ENCODE measurements at regions not wholly inside any gene's neighbourhood (a gene's known extent, or its start where the extent isn't known, plus 50 kb on each side); places are given as distances from the start of the nearest gene placed in this dataset.

DNA sequence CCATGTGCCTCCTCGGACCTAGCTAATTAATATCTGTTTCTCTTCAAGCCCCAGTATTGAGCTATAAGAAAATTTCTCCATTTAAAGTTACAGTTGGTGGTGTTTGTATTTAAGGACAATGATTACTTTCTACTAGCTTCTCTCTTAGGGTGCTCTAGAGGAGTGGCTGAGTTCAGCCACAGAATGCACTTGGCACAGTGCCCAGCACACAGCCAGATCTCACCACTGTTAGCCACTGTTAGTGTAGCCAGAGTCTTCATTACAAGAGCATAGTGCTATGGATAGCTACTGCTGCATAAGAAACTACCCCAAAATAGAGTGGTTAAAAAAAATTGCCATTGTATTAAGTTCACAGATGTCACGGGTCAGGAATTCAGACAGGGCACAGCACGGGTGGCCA is 421.3 kb downstream of the BCOR start:
- no peak overlapping the region for H3K27ac ChIP-seq
- intact Hi-C loops (cut with DNase I; ENCODE audit: low total_unique reads) = no loop called here
- no peaks in the 10 kb centered on the region for H3K36me3 ChIP-seq
- no peaks in the 10 kb centered on the region for H3K4me1 ChIP-seq
- peaks cover 0 to 12% of the 10 kb centered on the region in 2 donors for H3K9me3 ChIP-seq
- H3K4me3 ChIP-seq = no peak overlapping the region
- peaks cover 0 to 53% of the 10 kb centered on the region in 2 donors for H3K27me3 ChIP-seq
- DNase-seq (ENCODE audit: low spot score in 2 of 2) = no peak
- TF ChIP-seq POLR2AphosphoS5 (IDR thresholded peaks at IDR 0.05) = no peak
- no peak for TF ChIP-seq POLR2A (IDR thresholded peaks at IDR 0.05)
- TF ChIP-seq CTCF (IDR thresholded peaks at IDR 0.05) = no peak

DNA sequence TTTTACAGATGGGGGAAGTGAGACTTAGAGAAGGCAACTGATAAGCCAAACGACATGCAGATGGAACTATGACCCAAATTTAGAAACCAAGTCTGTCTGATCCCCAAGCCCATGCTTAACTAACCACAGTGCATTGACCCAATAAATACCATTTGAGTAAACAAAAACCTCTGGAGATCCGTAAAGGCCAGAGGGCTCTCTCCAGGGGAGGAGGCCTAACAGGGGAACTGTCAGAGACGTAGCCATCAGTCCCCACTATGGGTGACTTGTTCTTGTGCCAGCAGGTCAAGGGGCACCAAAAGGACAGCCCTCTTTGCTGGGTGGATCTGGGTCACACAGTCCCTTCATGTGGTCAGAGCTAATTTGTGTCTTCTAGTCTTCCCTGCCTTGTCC is 420.2 kb downstream of the BCOR start:
- H3K36me3 ChIP-seq = no peaks in the 10 kb centered on the region
- TF ChIP-seq POLR2AphosphoS5 (IDR thresholded peaks at IDR 0.05) (no peak), CTCF (IDR thresholded peaks at IDR 0.05) (no peak), POLR2A (IDR thresholded peaks at IDR 0.05) (no peak)
- no peak overlapping the region for H3K4me3 ChIP-seq
- no peak overlapping the region for H3K27ac ChIP-seq
- intact Hi-C loops (cut with DNase I; ENCODE audit: low total_unique reads) = no loop called here
- H3K27me3 ChIP-seq = peaks cover 0 to 47% of the 10 kb centered on the region in 2 donors
- H3K4me1 ChIP-seq = no peaks in the 10 kb centered on the region
- DNase-seq (ENCODE audit: low spot score in 2 of 2) = no peak
- H3K9me3 ChIP-seq = peaks cover 0 to 12% of the 10 kb centered on the region in 2 donors

DNA sequence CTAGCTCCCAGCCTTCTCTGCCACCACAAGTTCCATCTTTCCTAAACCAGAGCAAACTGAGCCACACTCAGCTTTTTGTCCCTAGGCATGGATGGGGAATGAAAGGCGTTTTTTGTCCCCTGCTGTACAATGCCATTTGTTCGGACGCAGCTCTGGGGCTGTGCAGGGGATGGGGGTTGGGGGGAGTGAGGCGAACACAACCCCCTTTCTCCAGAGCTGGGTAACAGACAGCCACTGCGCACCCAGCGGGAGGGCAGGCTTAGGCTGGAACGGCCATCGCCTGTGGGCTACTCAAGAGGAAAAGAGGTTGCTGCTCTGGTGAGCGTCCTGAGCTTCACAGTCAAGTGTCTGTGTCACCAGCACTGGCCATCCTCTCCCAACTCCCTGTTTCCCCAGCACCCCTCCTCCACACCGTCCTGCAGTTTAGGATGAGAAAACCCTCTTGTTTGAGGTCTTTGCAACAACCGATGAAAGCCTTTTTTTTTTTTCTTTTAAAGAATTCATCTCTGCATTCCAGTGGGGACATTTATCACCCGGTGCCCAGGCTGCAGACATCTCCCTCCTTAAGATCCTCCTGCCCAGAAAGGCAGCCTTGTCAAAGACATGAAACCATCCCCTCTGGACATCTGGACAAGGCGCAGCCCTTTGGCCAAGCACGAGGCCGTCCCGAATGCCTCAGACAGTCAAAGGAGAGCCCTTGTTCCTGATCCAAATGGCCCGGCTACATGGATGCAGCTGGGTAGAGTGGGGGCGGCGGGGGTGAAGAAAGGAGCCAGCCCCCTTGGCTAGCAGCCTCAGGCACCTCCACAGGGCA is 419.6 kb downstream of the BCOR start:
- peaks cover 0 to 12% of the 10 kb centered on the region in 2 donors for H3K9me3 ChIP-seq
- no peaks in the 10 kb centered on the region for H3K4me1 ChIP-seq
- H3K27ac ChIP-seq = no peak overlapping the region
- no peak for TF ChIP-seq POLR2A (IDR thresholded peaks at IDR 0.05)
- no peak for TF ChIP-seq CTCF (IDR thresholded peaks at IDR 0.05)
- no peak for TF ChIP-seq POLR2AphosphoS5 (IDR thresholded peaks at IDR 0.05)
- DNase-seq (ENCODE audit: low spot score in 2 of 2) = no peak
- no peak overlapping the region for H3K4me3 ChIP-seq
- H3K36me3 ChIP-seq = no peaks in the 10 kb centered on the region
- H3K27me3 ChIP-seq = peaks cover 0 to 44% of the 10 kb centered on the region in 2 donors
- intact Hi-C loops (cut with DNase I; ENCODE audit: low total_unique reads) = no loop called here

- Histone ChIP-seq H3K9me3 (peaks cover 0 to 12% of the 10 kb centered on the region in 2 donors), H3K27me3 (peaks cover 0 to 44% of the 10 kb centered on the region in 2 donors), H3K4me3 (no peak overlapping the region), H3K4me1 (no peaks in the 10 kb centered on the region), H3K27ac (no peak overlapping the region), H3K36me3 (no peaks in the 10 kb centered on the region)
- intact Hi-C loops (cut with DNase I; ENCODE audit: low total_unique reads) = no loop called here
- no peak for TF ChIP-seq CTCF (IDR thresholded peaks at IDR 0.05)
- no peak for TF ChIP-seq POLR2A (IDR thresholded peaks at IDR 0.05)
- TF ChIP-seq POLR2AphosphoS5 (IDR thresholded peaks at IDR 0.05) = no peak
- no peak for DNase-seq (ENCODE audit: low spot score in 2 of 2)
Observed at GRCh38 chrX:39678914-39679313, 418.8 kb downstream of the BCOR start.

GRCh38 chrX:39679497-39680157 is 418.1 kb downstream of the BCOR start:
- Histone ChIP-seq H3K27me3 (peaks cover 0 to 44% of the 10 kb centered on the region in 2 donors), H3K36me3 (no peaks in the 10 kb centered on the region), H3K27ac (no peak overlapping the region), H3K4me1 (no peaks in the 10 kb centered on the region), H3K4me3 (no peak overlapping the region), H3K9me3 (peaks cover 0 to 12% of the 10 kb centered on the region in 2 donors)
- TF ChIP-seq CTCF (IDR thresholded peaks at IDR 0.05) (no peak), POLR2A (IDR thresholded peaks at IDR 0.05) (no peak), POLR2AphosphoS5 (IDR thresholded peaks at IDR 0.05) (no peak)
- no peak for DNase-seq (ENCODE audit: low spot score in 2 of 2)
- intact Hi-C loops (cut with DNase I; ENCODE audit: low total_unique reads) = no loop called here
